Posterior vena cava (tissue), 2 donors: ENCODE measurements at regions not wholly inside any gene's neighbourhood (a gene's known extent, or its start where the extent isn't known, plus 50 kb on each side); places are given as distances from the start of the nearest gene placed in this dataset.

Experiments
- DNase-seq: peaks from one replicate; pipeline ENCODE4 v3.0.0-alpha.2; 2020; ENCODE audit warnings: low spot score
- intact Hi-C, 2 donors: fragments of 100-400 bp; cut with DNase I; formaldehyde crosslinking; loops; one replicate each; pipeline versions ENCODE4 v1.14.1 to v1.14.2; 2022 to 2023
- donor health status: DM: yes; HTN: yes; CAD: no.
- donor health status: DM: yes; HTN: yes; CAD: no.

- DNase-seq, result no peak
Measured at GRCh38 chr3:150072576-150072975, 101.9 kb upstream of the PFN2 start.

GRCh38 chr3:150070271-150070670, 99.6 kb upstream of the PFN2 start:
- intact Hi-C loops, result loop anchor here in 1 of 2 donors (10.0 kb wide), 1 partner anchor 2005 kb away; no protein-coding TSS in a partner anchor
- DNase-seq, result no peak

More at GRCh38 chr3:150072576-150072975, 101.9 kb upstream of the PFN2 start:
- intact Hi-C loops, result loop anchor here in 1 of 2 donors (10.0 kb wide), 1 partner anchor 2002 kb away; no protein-coding TSS in a partner anchor

- no peak for DNase-seq
- intact Hi-C loops, result loop anchor here in 1 of 2 donors (10.0 kb wide), 1 partner anchor 2005 kb away; no protein-coding TSS in a partner anchor
Measured at GRCh38 chr3:150069633-150070032, 98.9 kb upstream of the PFN2 start.

GRCh38 chr3:150069154-150069527, 98.4 kb upstream of the PFN2 start:
- intact Hi-C loops, result no loop called here

GRCh38 chr3:150068440-150069153, 97.9 kb upstream of the PFN2 start:
- intact Hi-C loops, result no loop called here
- DNase-seq, result no peak

More at GRCh38 chr3:150069154-150069527, 98.4 kb upstream of the PFN2 start:
- DNase-seq, result no peak

GRCh38 chr3:150067561-150067960, 96.9 kb upstream of the PFN2 start:
- intact Hi-C loops, result no loop called here
- DNase-seq, result no peak

- DNase-seq, result no peak
- intact Hi-C loops, result loop anchor here in 1 of 2 donors (1.0 kb wide), 1 partner anchor 49 kb away; no protein-coding TSS in a partner anchor
Measured at GRCh38 chr3:150064971-150065370, 94.3 kb upstream of the PFN2 start.

- intact Hi-C loops, result no loop called here
- DNase-seq, result no peak
Measured at GRCh38 chr3:150063237-150063636, 92.5 kb upstream of the PFN2 start.

GRCh38 chr3:150062492-150062891, 91.8 kb upstream of the PFN2 start:
- intact Hi-C loops, result no loop called here
- no peak for DNase-seq

GRCh38 chr3:150061288-150062024, 90.8 kb upstream of the PFN2 start:
- DNase-seq, result no peak
- intact Hi-C loops, result no loop called here

GRCh38 chr3:150059729-150060128, 89.0 kb upstream of the PFN2 start:
- no peak for DNase-seq
- intact Hi-C loops, result no loop called here

GRCh38 chr3:150059241-150059640, 88.5 kb upstream of the PFN2 start:
- no peak for DNase-seq
- intact Hi-C loops, result no loop called here

GRCh38 chr3:150057227-150057626, 86.5 kb upstream of the PFN2 start:
- intact Hi-C loops, result no loop called here
- DNase-seq, result no peak

GRCh38 chr3:150055332-150055731, 84.6 kb upstream of the PFN2 start:
- no peak for DNase-seq
- intact Hi-C loops, result no loop called here

GRCh38 chr3:150054635-150055034, 83.9 kb upstream of the PFN2 start:
- intact Hi-C loops, result no loop called here
- DNase-seq, result no peak

GRCh38 chr3:150050510-150050909, 79.8 kb upstream of the PFN2 start:
- intact Hi-C loops, result no loop called here
- no peak for DNase-seq

GRCh38 chr3:150049317-150049716, 78.6 kb upstream of the PFN2 start:
- intact Hi-C loops, result no loop called here
- no peak for DNase-seq

- DNase-seq, result no peak
- intact Hi-C loops, result no loop called here
Measured at GRCh38 chr3:150041877-150042276, 71.2 kb upstream of the PFN2 start.

GRCh38 chr3:150040097-150040496, 69.4 kb upstream of the PFN2 start:
- no peak for DNase-seq
- intact Hi-C loops, result no loop called here

- intact Hi-C loops, result no loop called here
- no peak for DNase-seq
Measured at GRCh38 chr3:150038830-150039229, 68.1 kb upstream of the PFN2 start.

- intact Hi-C loops, result no loop called here
Measured at GRCh38 chr3:150036780-150037179, 66.1 kb upstream of the PFN2 start.

More at GRCh38 chr3:150036780-150037179, 66.1 kb upstream of the PFN2 start:
- DNase-seq, result no peak
